Activated CD4-positive, alpha-beta T cell treated with anti-CD3 and anti-CD28 coated beads for 1 hour (primary cell): ENCODE measurements at regions not wholly inside any gene's neighbourhood (a gene's known extent, or its start where the extent isn't known, plus 50 kb on each side); places are given as distances from the start of the nearest gene placed in this dataset.

ENCODE experiments used
- DNase-seq: peaks from one replicate; pipeline ENCODE4 v3.0.0-alpha.2; 2020

DNA sequence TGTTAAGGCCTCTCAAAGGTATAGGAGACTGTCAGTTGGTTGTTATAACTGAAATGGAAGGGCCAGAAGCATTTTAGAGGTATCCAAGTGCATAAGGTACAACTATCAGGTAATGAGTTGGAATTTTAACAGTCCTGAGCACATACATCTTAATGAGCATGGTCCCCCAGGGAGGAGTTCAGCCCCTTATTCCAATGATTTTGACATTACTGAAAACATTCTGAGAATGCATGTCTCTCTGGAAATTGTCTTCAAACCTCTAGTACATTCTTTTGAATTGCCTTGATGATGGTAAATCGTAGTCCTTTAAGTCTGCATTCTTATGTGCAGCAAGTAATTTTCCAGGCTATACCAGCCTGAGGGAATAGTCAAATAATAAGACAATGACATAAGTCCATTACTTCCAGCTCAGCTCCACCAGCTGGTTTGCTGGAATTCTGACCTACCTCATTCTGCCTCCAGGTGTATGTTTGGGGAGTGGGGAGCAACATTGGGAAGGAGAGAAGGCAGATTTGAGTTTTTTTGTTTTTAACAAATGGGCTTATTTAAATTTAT, 239.2 kb downstream of the MSRB3 start:
- DNase-seq: no peak

DNA sequence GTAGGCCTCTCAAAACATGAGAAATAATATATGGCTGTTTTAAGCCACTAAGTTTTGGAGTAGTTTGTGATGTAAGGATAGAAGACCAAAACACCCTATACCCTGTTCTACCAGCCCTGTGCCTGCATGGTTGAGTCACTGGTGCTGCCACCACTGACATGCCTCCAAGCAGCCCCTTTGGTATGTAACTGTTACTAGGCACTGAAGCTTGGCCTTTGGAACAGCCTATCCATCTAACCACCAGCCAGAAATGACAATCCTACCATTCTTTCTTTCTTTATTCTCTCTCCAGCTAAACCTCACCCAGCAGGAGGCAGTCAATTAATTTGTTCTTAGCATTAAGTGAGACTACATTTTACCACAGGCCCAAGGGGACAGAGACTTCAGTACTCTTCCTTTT, 240.3 kb downstream of the MSRB3 start:
- no peak for DNase-seq

DNA sequence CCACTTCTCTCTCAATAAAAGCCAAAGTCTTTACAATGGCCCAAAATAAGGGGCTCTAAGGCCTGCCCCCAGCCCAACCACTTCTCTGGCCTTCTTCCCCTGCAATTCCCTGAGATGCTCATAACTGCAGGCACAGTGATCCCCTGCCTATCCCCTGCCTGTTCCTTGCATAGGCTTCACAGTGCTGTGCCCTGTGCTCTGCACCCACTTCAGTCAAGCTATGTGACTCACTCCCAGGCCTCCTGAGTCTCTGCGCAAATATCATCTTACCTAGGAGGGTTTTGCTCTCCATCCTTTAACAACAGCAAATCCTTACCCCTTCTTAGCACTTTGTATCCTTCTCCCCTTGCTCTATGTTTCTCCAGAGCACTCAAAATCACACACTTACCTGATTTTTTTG, 242.2 kb downstream of the MSRB3 start:
- no peak for DNase-seq

DNA sequence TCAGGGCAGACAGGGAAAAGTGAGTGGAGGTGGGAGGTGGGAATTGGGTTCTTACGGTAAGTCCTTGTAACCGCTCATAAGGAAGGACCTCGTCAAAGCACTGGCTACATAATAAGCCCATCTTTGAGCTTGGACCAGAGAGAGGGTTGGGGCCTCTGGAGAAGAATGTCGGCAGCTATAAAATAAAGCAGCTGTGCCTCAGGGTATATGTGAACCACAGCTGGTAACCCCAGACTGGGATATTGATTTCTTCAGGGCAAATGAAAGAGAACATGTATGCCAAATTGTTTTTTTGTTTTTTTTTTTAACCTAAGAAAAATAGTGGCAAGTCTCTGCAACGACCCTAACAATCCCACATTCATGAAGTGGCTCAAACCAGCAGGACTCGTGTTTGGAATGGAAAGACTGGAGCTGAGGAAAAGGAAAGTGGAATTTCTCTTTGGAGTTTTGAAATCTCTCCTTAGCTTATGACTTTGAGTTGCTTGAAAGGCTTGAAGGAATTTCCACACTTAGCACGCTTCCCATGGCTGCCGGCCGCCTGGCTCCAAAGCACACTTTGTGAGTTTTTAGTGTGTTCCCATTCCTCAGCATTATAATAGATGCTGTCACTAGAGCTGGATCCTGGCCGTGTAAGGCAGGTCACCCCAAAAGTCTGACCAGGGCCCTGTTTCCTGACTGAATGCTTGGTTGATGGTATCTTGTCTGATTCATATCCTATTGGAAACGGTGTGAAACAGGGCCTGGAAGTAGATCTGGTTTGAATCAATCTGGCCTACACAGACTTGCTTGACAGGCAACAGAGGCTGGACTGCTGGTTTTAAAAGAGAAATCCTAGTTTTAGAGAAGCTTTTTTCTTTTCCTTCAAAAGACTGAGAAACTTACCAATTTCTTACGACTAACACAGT, 244.7 kb downstream of the MSRB3 start:
- no peak for DNase-seq

DNA sequence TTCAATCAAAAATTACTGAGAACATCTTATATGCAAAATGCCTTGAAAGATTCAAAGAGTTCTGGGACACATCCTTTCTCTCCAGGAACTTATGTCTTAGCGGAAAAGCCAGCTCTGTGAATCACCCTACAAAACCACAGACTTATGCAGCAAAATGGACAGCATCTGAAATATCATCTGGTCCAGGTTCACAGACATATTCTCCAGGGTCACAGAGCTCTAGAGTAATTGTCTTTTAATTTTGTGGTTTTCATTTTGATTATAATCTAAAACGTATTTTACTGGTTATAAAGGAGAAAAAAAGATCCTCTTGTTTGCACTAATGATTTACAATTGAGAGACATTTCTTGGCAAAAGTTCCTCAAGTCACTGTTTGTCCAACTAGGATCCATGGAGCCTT, 246.2 kb downstream of the MSRB3 start:
- no peak for DNase-seq

DNA sequence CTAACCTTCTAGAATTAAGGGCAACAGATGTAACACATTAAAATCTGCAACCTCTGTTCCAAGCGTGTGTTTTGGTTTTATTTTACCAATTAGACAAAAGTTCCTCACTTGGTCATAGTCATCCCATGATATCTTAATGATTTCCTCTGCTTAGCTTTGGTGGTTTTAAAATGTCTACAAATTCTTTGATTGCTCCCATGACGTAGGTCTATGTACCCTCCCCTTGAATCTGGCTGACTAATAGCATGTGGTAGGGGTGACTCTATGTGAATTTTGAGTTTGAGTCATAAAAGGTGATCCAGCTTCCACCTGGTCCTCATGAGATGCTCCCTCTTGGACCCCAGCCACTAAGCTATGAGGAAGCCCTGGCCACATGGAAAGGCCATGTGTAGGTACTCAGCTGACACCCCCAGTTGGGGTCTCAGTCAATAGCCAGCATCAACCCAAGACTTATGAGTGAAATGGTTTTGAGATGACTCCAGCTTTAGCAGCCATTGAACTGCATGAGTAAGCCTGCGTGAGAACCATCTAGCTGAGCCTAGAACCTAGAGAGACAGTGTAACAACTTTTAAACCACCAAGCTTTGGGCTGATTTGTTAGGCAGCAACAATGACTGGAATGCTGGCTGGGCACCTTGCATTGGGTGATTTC, 247.1 kb downstream of the MSRB3 start:
- DNase-seq: no peak

DNA sequence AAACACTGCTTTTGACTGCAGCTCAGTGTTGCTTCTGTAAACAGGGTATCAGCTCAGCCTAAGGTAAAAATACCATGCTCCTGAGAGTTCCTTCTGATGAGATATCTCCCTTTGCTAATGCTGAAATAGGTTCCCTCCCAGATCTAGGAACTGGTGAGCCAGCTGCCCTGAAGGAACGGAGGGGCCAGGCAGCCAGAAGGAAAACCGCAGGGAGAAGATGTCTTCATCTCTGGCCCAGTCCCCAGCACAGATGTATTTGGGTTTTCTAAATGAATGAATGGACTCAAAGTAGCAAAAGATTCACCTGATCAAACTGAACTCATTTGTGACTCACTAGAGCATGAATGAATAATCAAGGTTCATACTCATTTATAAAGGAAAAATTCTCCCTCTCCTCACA, 247.8 kb downstream of the MSRB3 start:
- DNase-seq: no peak

DNA sequence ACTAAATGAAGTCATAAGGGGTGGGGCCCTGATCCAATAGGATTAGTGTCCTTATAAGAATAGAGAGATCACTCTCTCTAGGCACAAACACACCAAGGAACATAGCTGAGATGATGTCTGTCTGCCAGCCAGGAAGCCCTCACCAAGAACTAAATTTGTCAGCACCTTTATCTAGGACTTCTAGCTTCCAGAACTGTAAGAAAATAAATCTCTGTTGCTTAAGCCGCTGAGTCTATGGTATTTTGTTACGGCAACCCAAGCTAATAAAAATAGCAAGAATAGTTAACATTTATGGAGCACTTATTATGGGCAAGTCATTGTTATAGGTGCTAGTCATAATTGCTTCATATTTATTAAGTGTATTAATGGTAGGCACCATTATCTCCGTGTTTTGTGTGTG, 249.6 kb downstream of the MSRB3 start:
- no peak for DNase-seq

DNA sequence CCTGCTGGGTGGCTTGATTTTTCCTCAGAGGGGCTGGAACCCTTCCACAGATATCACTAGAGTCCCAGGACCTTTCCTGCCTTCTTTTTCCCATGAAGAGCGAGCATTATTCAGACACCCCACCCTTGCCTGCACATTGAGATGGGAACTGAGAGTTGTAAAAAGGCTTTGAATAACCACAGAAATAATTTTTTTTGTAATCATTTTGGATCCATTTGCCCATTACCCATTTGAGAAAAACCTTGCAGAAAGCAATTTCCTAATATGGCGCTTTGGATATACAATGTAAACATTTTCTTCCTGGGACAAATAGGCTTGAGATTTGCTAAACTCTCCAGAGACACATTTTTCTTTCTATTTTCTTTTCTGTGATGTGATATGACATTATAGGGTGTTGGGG, 250.6 kb downstream of the MSRB3 start:
- DNase-seq: no peak

DNA sequence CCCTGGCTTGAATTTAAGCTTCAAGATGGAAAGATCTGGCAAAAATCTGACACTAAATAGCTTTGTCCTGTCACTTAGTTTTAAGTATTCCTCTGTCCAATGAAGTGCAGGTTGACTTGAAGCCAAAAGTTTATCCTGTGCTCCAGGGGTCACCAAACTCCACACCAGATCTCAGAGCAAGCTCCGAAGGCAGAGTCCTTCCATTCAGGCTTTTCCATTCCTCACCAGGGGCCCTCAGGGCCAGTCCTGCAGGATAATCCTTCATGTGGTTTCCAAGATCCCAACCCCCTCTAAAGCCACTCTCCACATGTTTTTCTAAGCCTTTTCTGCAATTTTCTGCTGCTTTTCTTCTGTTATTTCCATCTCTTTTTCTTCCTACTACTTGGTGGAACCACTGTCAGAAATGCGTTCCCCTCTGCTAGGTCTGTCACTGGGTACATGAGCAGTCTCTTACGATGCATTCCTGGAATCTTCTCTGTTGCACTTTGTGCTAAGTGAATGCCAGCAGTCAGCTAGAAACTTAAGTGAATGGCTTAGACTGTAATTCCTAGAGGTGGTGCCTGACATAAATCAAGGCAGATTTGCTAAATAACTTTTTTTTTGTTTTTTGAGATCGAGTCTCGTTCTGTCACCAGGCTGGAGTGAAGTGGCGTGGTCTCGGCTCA, 251.4 kb downstream of the MSRB3 start:
- no peak for DNase-seq

DNA sequence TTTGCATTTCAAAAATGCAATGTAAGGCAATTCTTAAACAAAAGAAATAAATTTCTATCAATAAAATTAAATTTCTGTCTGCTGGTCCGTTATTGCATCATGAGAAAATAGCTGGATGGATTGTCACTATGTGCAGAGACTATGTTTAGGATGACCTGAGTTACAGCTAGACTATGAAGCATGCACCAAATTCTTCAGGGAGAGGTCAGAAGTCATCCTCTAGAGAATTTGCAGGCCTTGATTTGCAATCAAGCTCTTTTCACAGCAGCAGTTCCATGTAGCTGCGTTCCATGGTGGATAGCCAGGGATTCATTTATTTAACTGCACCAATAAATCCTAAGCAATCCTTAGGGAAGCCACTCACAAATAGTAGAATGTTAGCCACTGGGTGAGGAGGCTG, 253.7 kb downstream of the MSRB3 start:
- no peak for DNase-seq

DNA sequence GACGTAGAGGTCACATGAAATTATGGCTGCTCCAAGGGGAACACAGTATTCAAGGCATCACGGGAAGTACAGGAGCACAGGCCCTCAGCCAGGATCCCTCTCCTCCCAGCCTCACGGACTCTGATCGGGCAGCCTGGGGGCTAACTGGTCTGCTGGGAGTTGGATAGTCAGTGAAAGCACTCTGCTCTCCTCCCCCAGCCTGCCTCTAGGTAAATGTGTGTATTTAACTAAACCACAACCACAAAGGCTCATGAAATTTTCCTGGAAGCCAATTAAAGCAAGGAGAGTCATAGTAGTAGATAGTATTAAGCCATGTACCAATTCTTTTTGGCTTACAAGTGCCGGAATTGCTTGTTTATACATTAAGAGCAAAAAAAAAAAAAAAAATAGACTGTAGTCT, 254.3 kb downstream of the MSRB3 start:
- no peak for DNase-seq

DNA sequence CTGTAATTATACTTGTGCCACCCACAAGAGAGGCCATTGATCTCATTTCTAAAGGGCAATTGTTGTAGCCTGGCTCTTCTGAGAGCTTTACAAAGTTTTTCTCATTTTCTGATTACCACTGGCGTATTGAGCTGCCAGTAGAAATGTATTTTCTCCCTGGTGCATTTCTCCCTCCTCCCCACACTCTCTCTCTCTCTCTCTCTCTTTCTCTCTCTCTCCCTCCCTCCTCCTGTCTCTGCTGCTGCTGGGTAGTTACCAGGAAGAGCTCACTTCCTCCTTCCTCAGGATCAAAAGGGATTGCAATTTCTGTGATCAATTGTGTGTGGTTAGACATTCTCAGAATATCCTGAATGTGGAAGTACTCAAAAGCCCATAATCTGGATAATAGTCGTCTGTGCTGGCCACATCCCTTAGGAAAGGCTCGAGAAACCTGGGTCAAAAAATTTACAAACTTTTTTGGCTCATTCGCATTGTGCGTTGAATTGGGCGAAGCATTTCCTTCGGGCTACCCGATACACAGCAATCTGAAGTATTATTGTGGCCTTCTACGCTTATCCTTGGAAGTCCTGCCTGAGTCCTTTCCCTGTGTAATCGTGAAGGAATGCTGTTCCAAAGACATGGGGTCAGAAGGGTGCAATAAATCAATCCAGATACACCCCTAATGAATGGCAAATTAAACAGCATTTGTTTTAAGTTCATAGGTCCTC, 254.8 kb downstream of the MSRB3 start:
- no peak for DNase-seq

DNA sequence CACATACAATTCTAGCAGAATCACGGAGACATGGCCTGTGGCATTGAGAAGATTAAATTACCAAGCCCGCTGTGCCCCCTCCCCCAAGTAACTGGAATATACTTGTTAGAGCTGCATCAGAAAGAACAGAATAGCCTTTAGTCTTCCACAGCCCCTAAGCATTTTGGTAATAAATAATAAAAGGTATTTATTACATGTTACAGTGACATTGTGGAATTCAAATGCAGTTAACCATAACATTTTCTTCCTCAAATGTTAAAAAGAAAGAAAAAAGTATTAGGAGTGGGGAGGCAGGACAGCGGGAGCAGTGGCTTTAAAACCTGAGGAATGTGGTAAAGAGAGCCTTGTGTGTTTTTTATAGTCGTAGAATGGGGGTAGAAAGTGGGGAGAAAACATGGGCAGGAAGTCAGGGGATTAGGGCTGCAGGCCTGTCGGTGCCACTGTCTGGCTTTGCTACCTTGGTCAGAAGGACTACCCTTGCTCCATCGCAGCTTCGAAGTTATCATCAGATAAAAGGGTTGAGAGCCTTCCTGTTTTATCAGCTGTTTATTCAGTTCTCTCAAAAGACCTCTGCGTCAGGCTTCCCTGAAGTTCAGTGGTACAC, 255.9 kb downstream of the MSRB3 start:
- DNase-seq: no peak

DNA sequence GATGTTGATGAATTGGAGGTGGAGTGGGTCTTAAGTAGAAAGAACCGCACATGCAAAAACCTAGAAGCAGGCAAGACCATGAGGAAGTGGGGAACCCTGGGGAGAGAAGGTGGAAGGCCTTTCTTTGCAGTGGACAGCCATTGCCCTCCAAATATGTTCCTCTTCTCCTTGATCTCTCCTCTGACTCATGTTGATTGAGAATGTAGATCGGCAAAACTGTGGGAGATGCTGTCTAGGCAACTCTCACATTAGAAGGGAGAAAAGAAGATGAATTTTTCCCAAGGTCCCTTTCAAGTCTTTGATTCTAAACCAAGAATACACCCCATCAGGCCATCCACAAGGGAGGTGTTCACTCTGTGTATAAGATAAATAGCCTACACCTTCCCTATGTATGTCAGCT, 257.5 kb downstream of the MSRB3 start:
- DNase-seq: no peak

DNA sequence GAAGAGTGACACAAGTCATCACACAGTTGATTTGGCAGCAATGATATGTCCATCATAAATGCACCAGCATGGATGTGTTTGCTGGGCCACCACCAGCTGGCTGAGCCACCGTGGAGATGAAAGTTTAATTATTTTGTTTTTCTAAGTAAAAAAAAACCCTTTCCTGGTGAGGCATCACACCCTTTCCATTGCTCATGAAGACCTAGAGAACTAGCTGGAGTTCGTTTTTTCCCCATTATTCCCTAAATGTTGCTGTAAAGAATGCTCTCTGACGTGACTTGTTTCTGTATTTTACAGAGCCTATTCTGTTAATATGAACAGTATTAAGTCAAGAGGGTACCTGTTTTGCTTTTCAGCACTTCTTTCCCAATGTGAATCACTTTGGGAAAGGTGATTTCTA, 257.9 kb downstream of the MSRB3 start:
- DNase-seq: no peak

DNA sequence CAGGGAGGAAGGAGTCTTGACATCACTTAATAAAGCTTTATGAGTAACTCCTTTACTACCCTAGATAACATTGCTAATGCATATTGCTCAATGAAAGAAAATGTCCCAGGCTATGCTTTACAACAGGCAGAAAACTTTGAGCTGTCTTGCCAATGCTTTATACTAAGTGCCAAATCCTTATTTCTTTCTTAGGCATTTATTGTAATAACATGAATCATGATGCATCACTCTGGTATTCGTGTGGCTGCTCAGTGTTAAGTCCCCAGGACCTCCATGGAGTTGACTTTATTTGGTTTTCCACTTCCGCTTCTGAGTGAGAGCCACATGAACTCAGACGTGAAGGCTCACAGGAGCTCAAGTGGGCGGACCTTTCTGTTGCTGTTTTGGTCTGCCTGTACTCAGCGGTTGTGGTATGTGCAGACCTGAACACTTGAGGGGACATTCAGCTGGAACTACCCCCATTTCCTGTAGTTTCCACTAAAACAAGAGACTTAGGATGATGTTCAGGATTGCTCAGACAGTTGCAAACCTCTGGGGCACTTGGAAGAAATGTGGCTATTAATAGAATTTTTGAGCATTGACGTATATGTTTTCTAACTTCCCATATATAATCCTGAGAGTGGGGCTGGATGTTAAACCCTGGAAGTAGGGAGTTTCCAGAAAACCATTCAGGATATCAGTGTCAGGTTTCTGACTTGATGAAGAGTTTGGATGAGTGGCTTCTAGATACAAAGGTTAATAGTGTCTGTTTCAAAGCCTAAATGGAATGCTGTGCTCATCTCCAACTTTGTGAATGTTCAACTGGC, 258.6 kb downstream of the MSRB3 start:
- no peak for DNase-seq

DNA sequence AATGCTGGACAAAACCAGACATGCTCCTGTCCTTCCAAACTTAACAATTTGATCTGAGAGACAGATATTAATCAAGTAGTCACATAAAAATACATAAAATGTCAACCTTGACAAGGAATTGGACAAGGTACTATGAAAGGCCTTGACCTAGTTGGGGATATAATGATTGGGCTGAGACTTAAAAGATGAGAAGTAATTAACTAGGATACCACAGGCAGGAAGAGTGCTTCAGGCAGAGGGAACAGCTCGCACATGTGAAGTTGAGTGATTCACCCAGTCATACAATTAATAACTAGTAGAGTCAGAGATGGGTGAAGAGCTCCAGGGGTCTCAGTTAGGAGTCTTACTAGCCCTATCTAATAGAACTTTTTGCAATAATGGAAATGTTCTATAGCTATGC, 259.5 kb downstream of the MSRB3 start:
- DNase-seq: no peak

DNA sequence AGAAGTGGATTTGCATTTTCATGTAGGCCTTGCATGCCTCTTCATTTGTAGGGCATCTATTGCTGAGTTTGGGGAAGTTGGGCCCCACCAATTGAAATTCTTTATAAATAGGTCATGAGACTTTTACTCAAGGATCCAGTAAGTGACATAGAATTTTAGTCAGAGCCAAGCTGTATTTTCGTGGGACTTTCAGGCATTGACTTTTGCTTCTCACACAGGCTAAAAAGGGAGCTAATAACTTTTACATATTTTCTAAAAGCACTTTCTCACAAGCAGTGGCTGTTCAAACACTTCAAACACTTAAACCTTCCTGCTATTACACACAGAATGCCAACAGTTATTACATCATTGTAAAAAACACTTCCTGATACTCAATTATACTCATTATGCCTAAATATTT, 260.5 kb downstream of the MSRB3 start:
- DNase-seq: no peak

DNA sequence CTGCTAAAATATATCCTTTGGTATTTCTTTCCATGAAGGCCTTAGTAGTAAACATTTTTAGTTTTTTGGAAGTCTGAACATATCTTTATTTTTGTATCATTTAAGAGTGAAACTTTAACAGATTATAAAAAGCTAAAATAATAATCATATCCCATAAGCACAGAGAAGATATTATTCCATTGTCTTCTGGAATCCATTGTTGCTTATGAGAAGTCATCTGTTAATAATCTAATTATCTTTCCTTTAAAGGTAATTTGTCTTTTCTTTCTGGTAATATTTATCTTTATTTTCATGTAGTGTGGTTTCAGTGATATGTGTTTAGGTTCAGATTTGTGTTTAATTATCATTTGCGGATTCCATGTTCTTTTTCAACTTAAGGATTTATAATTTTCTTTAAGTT, 261.7 kb downstream of the MSRB3 start:
- no peak for DNase-seq

DNA sequence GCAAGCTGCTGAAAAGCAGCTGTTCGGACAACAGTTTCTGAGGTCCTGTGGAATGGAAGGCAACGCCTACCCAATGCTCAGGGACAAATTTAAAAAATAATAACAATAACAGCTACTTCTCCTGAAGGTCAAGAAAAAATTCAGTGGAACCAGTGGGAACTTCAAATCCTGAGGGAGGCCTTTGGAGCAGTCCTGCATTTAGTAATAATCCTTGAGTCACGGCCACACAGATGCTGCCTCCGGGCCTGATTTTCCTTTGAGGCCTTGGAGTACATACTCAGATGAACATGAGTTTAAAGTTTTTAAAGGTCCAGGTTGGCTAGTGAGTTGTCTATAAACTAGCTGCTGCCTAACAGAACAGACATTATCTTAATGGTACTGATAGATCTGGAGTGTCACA, 268.0 kb downstream of the MSRB3 start:
- DNase-seq: no peak
